ENCODE measurements at regions not wholly inside any gene's neighbourhood (a gene's known extent, or its start where the extent isn't known, plus 50 kb on each side); places are given as distances from the start of the nearest gene placed in this dataset.

GRCh38 chr14:29215853-29216252 is 449.3 kb downstream of the FOXG1 start:
- no peak for TF ChIP-seq CTCF (conservative IDR thresholded peaks at IDR 0.05; ENCODE audit: low read depth, low read length)
- TF ChIP-seq CEBPB (IDR thresholded peaks at IDR 0.05; ENCODE audit: low read depth, low read length): no peak
- no peak for TF ChIP-seq POLR2A (IDR thresholded peaks at IDR 0.05; ENCODE audit: low read depth, low read length)
- TF ChIP-seq RFX5 (IDR thresholded peaks at IDR 0.05; ENCODE audit: low read depth, low read length): no peak
- no peak for TF ChIP-seq MAFK (IDR thresholded peaks at IDR 0.05; ENCODE audit: low read depth, low read length)
- TF ChIP-seq MXI1 (IDR thresholded peaks at IDR 0.05; ENCODE audit: borderline replicate concordance, low read depth, low read length): no peak
- no peak for TF ChIP-seq BHLHE40 (IDR thresholded peaks at IDR 0.05; ENCODE audit: low read depth, low read length)
- TF ChIP-seq MAZ (IDR thresholded peaks at IDR 0.05; ENCODE audit: borderline replicate concordance, low read depth, low read length): no peak
- TF ChIP-seq FOS (IDR thresholded peaks at IDR 0.05; ENCODE audit: low read depth, low read length): 0 out of 2 replicates have a peak, but pooled peaks have one; percentile 27
- TF ChIP-seq CHD1 (IDR thresholded peaks at IDR 0.05; ENCODE audit: low read depth, low read length): no peak

Measured in IMR-90 (cell line).